ENCODE measurements at regions not wholly inside any gene's neighbourhood (a gene's known extent, or its start where the extent isn't known, plus 50 kb on each side); places are given as distances from the start of the nearest gene placed in this dataset.

- TF ChIP-seq, protein P1, sequence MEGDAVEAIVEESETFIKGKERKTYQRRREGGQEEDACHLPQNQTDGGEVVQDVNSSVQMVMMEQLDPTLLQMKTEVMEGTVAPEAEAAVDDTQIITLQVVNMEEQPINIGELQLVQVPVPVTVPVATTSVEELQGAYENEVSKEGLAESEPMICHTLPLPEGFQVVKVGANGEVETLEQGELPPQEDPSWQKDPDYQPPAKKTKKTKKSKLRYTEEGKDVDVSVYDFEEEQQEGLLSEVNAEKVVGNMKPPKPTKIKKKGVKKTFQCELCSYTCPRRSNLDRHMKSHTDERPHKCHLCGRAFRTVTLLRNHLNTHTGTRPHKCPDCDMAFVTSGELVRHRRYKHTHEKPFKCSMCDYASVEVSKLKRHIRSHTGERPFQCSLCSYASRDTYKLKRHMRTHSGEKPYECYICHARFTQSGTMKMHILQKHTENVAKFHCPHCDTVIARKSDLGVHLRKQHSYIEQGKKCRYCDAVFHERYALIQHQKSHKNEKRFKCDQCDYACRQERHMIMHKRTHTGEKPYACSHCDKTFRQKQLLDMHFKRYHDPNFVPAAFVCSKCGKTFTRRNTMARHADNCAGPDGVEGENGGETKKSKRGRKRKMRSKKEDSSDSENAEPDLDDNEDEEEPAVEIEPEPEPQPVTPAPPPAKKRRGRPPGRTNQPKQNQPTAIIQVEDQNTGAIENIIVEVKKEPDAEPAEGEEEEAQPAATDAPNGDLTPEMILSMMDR (optimal IDR thresholded peaks at IDR 0.05 in 1 of 3, IDR thresholded peaks at IDR 0.05 in 1 of 3, conservative IDR thresholded peaks at IDR 0.05 in 1 of 3; ENCODE audit: extremely low read depth in 1 of 3, insufficient read depth in 2 of 3, low read length in 3 of 3) = no peak
- TF ChIP-seq EZH2 (IDR thresholded peaks at IDR 0.05; ENCODE audit: low read length) = no peak
Observed at GRCh38 chr16:64047207-64047606, 1074.7 kb downstream of the CDH11 start.

Data from keratinocyte (primary cell).